ENCODE measurements at regions not wholly inside any gene's neighbourhood (a gene's known extent, or its start where the extent isn't known, plus 50 kb on each side); places are given as distances from the start of the nearest gene placed in this dataset.
"Not testable (repeated sequence)": the region's sequence is repeated elsewhere in the genome, so short reads cannot be mapped to it uniquely, and the experiment has no call there.

GRCh38 chr2:49465157-49465831 lies 311.0 kb upstream of the FSHR start:
- no peak for DNase-seq

GRCh38 chr2:49459314-49459993 lies 305.1 kb upstream of the FSHR start:
- DNase-seq: no peak

- no peak for DNase-seq
These were observed 289.7 kb upstream of the FSHR start for GRCh38 chr2:49444005-49444404.

GRCh38 chr2:49426996-49427395 lies 272.7 kb upstream of the FSHR start:
- no peak for DNase-seq

- no peak for DNase-seq
These were observed 261.9 kb upstream of the FSHR start for GRCh38 chr2:49416252-49416651.

- DNase-seq: peak; percentile 38
These were observed 249.8 kb upstream of the FSHR start for GRCh38 chr2:49404108-49404507.

GRCh38 chr2:49403637-49404036 lies 249.3 kb upstream of the FSHR start:
- DNase-seq: no peak

- no peak for DNase-seq
These were observed 225.1 kb upstream of the FSHR start for GRCh38 chr2:49379406-49379805.

- DNase-seq: no peak
These were observed 216.9 kb upstream of the FSHR start for GRCh38 chr2:49371128-49371701.

- DNase-seq: no peak
These were observed 215.3 kb upstream of the FSHR start for GRCh38 chr2:49369650-49370049.

- DNase-seq: no peak
These were observed 214.8 kb upstream of the FSHR start for GRCh38 chr2:49369101-49369500.

- DNase-seq: no peak
These were observed 212.7 kb upstream of the FSHR start for GRCh38 chr2:49367003-49367402.

GRCh38 chr2:49360407-49360767 lies 206.1 kb upstream of the FSHR start:
- no peak for DNase-seq

GRCh38 chr2:49359721-49360406 lies 205.5 kb upstream of the FSHR start:
- no peak for DNase-seq

GRCh38 chr2:49355611-49356010 lies 201.3 kb upstream of the FSHR start:
- no peak for DNase-seq

GRCh38 chr2:49351560-49351959 lies 197.2 kb upstream of the FSHR start:
- DNase-seq: no peak

- DNase-seq: no peak
These were observed 189.3 kb upstream of the FSHR start for GRCh38 chr2:49343638-49344037.

GRCh38 chr2:49342156-49342555 lies 187.8 kb upstream of the FSHR start:
- no peak for DNase-seq

GRCh38 chr2:49335546-49335945 lies 181.2 kb upstream of the FSHR start:
- DNase-seq: peak; percentile 27

GRCh38 chr2:49332415-49332814 lies 178.1 kb upstream of the FSHR start:
- no peak for DNase-seq

- DNase-seq: no peak
These were observed 164.2 kb upstream of the FSHR start for GRCh38 chr2:49318531-49318930.

GRCh38 chr2:49309461-49309860 lies 155.1 kb upstream of the FSHR start:
- DNase-seq: no peak

GRCh38 chr2:49306925-49307324 lies 152.6 kb upstream of the FSHR start:
- peak; percentile 13 for DNase-seq

GRCh38 chr2:49298693-49299092 lies 144.4 kb upstream of the FSHR start:
- DNase-seq: not testable (repeated sequence)

All from NCI-H748 treated with DMSO at 0.1 percent for 48 hours (cell line).